RWPE2 (cell line): ENCODE measurements at regions not wholly inside any gene's neighbourhood (a gene's known extent, or its start where the extent isn't known, plus 50 kb on each side); places are given as distances from the start of the nearest gene placed in this dataset.
A peak's percentile ranks its signal among the peaks of the same experiment; 100 is the strongest.

Experiments used
- ATAC-seq: fragments of 200-7000 bp; cut with Tn5 transposase; 3 replicates; pipeline ENCODE4 v1.9.1; 2021; ENCODE audit warnings: low read depth
- DNase-seq: peaks from one replicate; pipeline ENCODE4 v3.0.0-alpha.2; 2020; ENCODE audit warnings: low spot score
- H3K27ac ChIP-seq: fragments of 450-650 bp; 2 replicates; pipeline ENCODE4 v1.5.1; 2017; ENCODE audit warnings: mild to moderate bottlenecking; ENCODE audit not compliant: poor library complexity, severe bottlenecking
- H3K27me3 ChIP-seq: fragments of 250-450 bp; sonication (Bioruptor Pico); 2 replicates; pipeline ENCODE4 v1.5.1; 2021; ENCODE audit warnings: mild to moderate bottlenecking, moderate library complexity; ENCODE audit not compliant: insufficient read depth, poor library complexity, severe bottlenecking
- H3K36me3 ChIP-seq: fragments of 250-450 bp; sonication (Bioruptor Pico); 2 replicates; pipeline ENCODE4 v1.5.1; 2020; ENCODE audit warnings: low read depth, mild to moderate bottlenecking, moderate library complexity
- H3K4me1 ChIP-seq: fragments of 250-450 bp; sonication (Bioruptor Pico); 2 replicates; pipeline ENCODE4 v1.5.1; 2021; ENCODE audit warnings: mild to moderate bottlenecking, moderate library complexity; ENCODE audit not compliant: insufficient read depth, poor library complexity, severe bottlenecking
- H3K4me3 ChIP-seq: fragments of 250-450 bp; sonication (Bioruptor Pico); 2 replicates; pipeline ENCODE4 v1.5.1; 2021; ENCODE audit warnings: mild to moderate bottlenecking, moderate library complexity; ENCODE audit not compliant: severe bottlenecking
- H3K9me3 ChIP-seq: fragments of 250-450 bp; sonication (Bioruptor Pico); 2 replicates; pipeline ENCODE4 v1.5.1; 2021; ENCODE audit warnings: mild to moderate bottlenecking, moderate library complexity; ENCODE audit not compliant: severe bottlenecking
- TF ChIP-seq, protein P1 (sequence below): fragments of 450-650 bp; IDR thresholded peaks from one replicate; pipeline ENCODE4 v1.5.1; 2017; ENCODE audit warnings: mild to moderate bottlenecking, moderate library complexity; ENCODE audit not compliant: poor library complexity, severe bottlenecking

DNA sequence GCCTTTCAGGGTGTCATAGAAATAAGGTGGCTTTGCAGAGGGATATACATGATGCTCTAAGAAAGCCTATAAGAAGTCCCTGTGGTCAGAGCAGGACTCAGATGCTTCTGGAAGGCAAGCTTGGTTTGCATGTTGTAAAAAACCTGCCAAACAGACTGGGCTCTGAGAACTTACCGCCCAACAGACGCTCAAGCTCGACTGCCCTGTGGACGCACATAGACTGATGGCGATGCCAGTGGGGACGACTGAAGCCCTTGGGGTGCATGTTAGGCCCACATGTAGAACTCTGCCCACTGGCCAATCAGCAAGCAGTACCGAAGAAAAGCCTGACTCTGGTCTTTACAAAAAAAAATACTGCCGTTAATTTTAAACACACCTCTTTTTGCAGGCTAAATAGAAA lies 133.8 kb downstream of the NAV1 start:
- ATAC-seq: no peak

DNA sequence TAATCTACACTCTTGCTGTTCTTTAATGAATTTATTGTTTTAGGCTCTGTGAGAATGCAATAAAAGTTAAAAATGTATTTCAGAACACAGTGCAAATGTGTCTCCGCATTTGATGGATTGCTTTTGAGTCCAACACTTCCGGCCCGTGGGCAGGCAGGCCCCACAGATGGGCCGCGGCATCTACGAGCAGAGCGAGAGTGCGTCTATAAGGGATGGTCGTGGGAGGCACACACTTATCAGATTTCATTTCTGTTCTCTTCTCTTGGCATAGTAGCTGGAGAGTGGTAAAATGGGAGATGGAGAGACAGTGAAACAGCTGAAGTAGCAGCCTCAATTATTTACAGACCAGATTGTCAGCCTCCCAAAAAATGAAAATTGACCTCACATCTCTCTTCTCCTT lies 134.2 kb downstream of the NAV1 start:
- TF ChIP-seq, protein P1, sequence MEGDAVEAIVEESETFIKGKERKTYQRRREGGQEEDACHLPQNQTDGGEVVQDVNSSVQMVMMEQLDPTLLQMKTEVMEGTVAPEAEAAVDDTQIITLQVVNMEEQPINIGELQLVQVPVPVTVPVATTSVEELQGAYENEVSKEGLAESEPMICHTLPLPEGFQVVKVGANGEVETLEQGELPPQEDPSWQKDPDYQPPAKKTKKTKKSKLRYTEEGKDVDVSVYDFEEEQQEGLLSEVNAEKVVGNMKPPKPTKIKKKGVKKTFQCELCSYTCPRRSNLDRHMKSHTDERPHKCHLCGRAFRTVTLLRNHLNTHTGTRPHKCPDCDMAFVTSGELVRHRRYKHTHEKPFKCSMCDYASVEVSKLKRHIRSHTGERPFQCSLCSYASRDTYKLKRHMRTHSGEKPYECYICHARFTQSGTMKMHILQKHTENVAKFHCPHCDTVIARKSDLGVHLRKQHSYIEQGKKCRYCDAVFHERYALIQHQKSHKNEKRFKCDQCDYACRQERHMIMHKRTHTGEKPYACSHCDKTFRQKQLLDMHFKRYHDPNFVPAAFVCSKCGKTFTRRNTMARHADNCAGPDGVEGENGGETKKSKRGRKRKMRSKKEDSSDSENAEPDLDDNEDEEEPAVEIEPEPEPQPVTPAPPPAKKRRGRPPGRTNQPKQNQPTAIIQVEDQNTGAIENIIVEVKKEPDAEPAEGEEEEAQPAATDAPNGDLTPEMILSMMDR: no peak
- H3K36me3 ChIP-seq: no peaks in the 10 kb centered on the region

More for the DNA sequence above, 133.8 kb downstream of the NAV1 start:
- no peaks in the 10 kb centered on the region for H3K36me3 ChIP-seq
- TF ChIP-seq, protein P1: no peak
- no peaks in the 10 kb centered on the region for H3K9me3 ChIP-seq
- H3K4me1 ChIP-seq: no peaks in the 10 kb centered on the region
- DNase-seq: no peak
- H3K27me3 ChIP-seq: no peaks in the 10 kb centered on the region
- H3K27ac ChIP-seq: no peak overlapping the region
- H3K4me3 ChIP-seq: no peak overlapping the region

DNA sequence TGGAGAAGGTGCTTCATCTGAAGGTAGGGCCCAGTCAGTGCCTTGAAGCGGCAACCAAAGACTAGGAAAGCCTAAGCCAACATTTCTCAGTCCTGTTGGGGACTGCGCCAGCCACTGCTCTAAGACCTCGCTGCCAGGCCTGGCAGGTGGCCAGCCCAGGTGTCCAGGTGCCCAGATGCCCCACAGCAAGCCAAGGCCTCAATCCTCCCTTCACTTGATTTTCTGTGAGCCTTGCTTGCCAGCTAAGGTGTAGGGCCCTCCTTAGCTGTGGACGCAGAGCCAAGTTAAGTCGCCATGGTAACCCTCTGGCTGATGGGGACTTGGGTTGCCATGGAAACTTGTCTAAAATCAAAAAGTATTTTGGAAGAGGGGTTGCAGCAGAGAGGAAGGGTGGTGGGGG lies 135.0 kb downstream of the NAV1 start:
- no peaks in the 10 kb centered on the region for H3K27me3 ChIP-seq
- no peaks in the 10 kb centered on the region for H3K9me3 ChIP-seq
- DNase-seq (no peak), ATAC-seq (no peak)
- no peak overlapping the region for H3K27ac ChIP-seq
- TF ChIP-seq, protein P1: no peak
- no peak overlapping the region for H3K4me3 ChIP-seq
- no peaks in the 10 kb centered on the region for H3K4me1 ChIP-seq
- H3K36me3 ChIP-seq: no peaks in the 10 kb centered on the region

More for the DNA sequence above, 134.2 kb downstream of the NAV1 start:
- no peak overlapping the region for H3K27ac ChIP-seq
- no peaks in the 10 kb centered on the region for H3K4me1 ChIP-seq
- H3K9me3 ChIP-seq: no peaks in the 10 kb centered on the region
- no peaks in the 10 kb centered on the region for H3K27me3 ChIP-seq
- no peak for DNase-seq
- no peak overlapping the region for H3K4me3 ChIP-seq
- no peak for ATAC-seq

DNA sequence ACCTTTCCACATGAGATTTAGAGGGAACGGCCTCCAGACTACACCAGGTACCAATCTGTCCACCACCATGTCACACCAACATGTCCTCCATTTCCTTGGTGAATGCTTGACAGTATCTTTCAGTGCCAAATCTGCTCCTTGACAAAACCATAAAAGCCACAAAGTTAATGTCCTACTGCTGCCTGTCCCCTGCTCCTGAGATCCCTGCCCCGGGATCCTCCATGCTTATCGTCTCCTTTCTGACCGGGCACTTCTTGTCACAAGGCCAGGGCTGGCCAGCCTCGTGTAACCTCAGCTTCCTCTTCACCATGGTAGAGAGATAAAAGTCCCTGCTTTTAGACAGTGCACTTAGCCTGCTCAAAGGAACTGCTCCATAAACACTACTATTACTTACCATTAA lies 136.2 kb downstream of the NAV1 start:
- ATAC-seq (no peak), DNase-seq (no peak)
- Histone ChIP-seq H3K9me3 (no peaks in the 10 kb centered on the region), H3K27ac (no peak overlapping the region), H3K4me1 (no peaks in the 10 kb centered on the region), H3K36me3 (no peaks in the 10 kb centered on the region), H3K27me3 (no peaks in the 10 kb centered on the region), H3K4me3 (no peak overlapping the region)
- TF ChIP-seq, protein P1: no peak

DNA sequence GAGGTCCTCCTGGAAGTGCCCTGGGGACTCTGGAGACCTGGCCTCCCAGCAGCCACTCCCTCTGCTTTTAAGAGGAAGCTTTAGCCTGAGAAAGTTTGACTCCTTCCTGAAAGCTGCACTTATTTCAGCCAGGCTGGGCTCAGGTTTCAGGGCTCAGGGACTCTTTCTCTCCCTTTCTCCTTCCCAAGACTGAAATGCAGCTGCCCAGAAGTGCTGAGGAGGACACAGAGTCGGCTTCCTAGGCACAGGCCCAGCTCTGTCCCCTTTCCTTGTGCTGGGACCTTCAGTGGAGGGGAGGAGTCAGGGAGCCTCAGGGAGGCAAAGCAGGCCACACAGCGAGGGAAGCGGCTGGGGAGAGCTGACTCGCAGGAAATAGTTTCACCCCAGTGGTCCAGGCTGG lies 137.3 kb downstream of the NAV1 start:
- Histone ChIP-seq H3K4me3 (no peak overlapping the region), H3K27ac (no peak overlapping the region), H3K27me3 (no peaks in the 10 kb centered on the region), H3K36me3 (no peaks in the 10 kb centered on the region), H3K9me3 (no peaks in the 10 kb centered on the region), H3K4me1 (no peaks in the 10 kb centered on the region)
- ATAC-seq: peak; percentile 52; the same call in 1 of the 3 replicates
- no peak for DNase-seq
- TF ChIP-seq, protein P1: no peak
